Thoracic aorta (tissue), 2 donors: ENCODE measurements at regions not wholly inside any gene's neighbourhood (a gene's known extent, or its start where the extent isn't known, plus 50 kb on each side); places are given as distances from the start of the nearest gene placed in this dataset.

ENCODE experiments used
- ATAC-seq: fragments of 150-250 bp; one replicate; pipeline ENCODE4 v1.8.0; 2017; ENCODE audit warnings: low read depth; ENCODE audit not compliant: insufficient number of reproducible peaks, low FRiP score
- DNase-seq: peaks from one replicate; pipeline ENCODE4 v3.0.0-alpha.2; 2020; ENCODE audit warnings: low spot score
- H3K27ac ChIP-seq, 2 donors: fragments of 200-600 bp; sonication (generic); 1 replicate in 1 of 2; 2 replicates in 1 of 2; pipeline ENCODE4 v1.5.1; 2016; ENCODE audit warnings: mild to moderate bottlenecking in 2 of 2, moderate library complexity in 2 of 2
- H3K27me3 ChIP-seq: fragments of 200-600 bp; sonication (generic); replicated peaks from 2 replicates; pipeline ENCODE4 v1.6.0; 2016; ENCODE audit warnings: mild to moderate bottlenecking; ENCODE audit not compliant: insufficient read depth
- H3K36me3 ChIP-seq: fragments of 200-600 bp; sonication (generic); one replicate; pipeline ENCODE4 v1.5.1; 2016
- H3K4me1 ChIP-seq, 2 donors: fragments of 200-600 bp; sonication (generic); 1 replicate in 1 of 2; 2 replicates in 1 of 2; pipeline versions ENCODE4 v1.5.1 to v1.6.0; 2016; ENCODE audit warnings: low read depth in 2 of 2, mild to moderate bottlenecking in 1 of 2; ENCODE audit not compliant: control insufficient read depth in 1 of 2
- H3K4me3 ChIP-seq: fragments of 200-600 bp; sonication (generic); 2 replicates; pipeline ENCODE4 v1.5.1; 2016; ENCODE audit warnings: mild to moderate bottlenecking
- H3K9me3 ChIP-seq: fragments of 200-600 bp; sonication (generic); 2 replicates; pipeline ENCODE4 v1.5.1; 2016
- CTCF ChIP-seq: fragments of 200-600 bp; sonication (generic); IDR thresholded peaks from one replicate; pipeline ENCODE4 v1.5.1; 2019; ENCODE audit warnings: antibody characterized with exemption

GRCh38 chr21:16079830-16080229, 350.0 kb downstream of the USP25 start:
- H3K4me1 ChIP-seq, result no peaks in the 10 kb centered on the region
- H3K36me3 ChIP-seq, result no peaks in the 10 kb centered on the region
- no peak for TF ChIP-seq CTCF
- DNase-seq, result no peak
- no peaks in the 10 kb centered on the region for H3K9me3 ChIP-seq
- no peak overlapping the region for H3K27ac ChIP-seq
- no peaks in the 10 kb centered on the region for H3K27me3 ChIP-seq
- ATAC-seq, result no peak
- H3K4me3 ChIP-seq, result no peak overlapping the region

- no peak for TF ChIP-seq CTCF
- no peaks in the 10 kb centered on the region for H3K27me3 ChIP-seq
- H3K36me3 ChIP-seq, result no peaks in the 10 kb centered on the region
- no peak overlapping the region for H3K27ac ChIP-seq
- H3K4me1 ChIP-seq, result no peaks in the 10 kb centered on the region
- DNase-seq (no peak), ATAC-seq (no peak)
- H3K4me3 ChIP-seq, result no peak overlapping the region
- no peaks in the 10 kb centered on the region for H3K9me3 ChIP-seq
These were observed 351.5 kb downstream of the USP25 start for GRCh38 chr21:16081304-16081703.

- Histone ChIP-seq H3K27me3 (no peaks in the 10 kb centered on the region), H3K9me3 (no peaks in the 10 kb centered on the region), H3K27ac (no peak overlapping the region), H3K36me3 (no peaks in the 10 kb centered on the region), H3K4me1 (no peaks in the 10 kb centered on the region), H3K4me3 (no peak overlapping the region)
- DNase-seq, result no peak
- peak; percentile 40 for TF ChIP-seq CTCF
- ATAC-seq, result no peak
These were observed 352.4 kb downstream of the USP25 start for GRCh38 chr21:16082038-16082816.

- Histone ChIP-seq H3K4me1 (no peaks in the 10 kb centered on the region), H3K9me3 (no peaks in the 10 kb centered on the region), H3K36me3 (no peaks in the 10 kb centered on the region), H3K27ac (no peak overlapping the region), H3K27me3 (no peaks in the 10 kb centered on the region), H3K4me3 (peak overlapping the region; percentile 24)
- DNase-seq (peak; percentile 16), ATAC-seq (no peak)
- no peak for TF ChIP-seq CTCF
These were observed 355.1 kb downstream of the USP25 start for GRCh38 chr21:16084776-16085364.

- no peak for TF ChIP-seq CTCF
- DNase-seq (no peak), ATAC-seq (no peak)
- no peaks in the 10 kb centered on the region for H3K4me1 ChIP-seq
- peak overlapping the region; percentile 24 for H3K4me3 ChIP-seq
- H3K36me3 ChIP-seq, result no peaks in the 10 kb centered on the region
- no peaks in the 10 kb centered on the region for H3K27me3 ChIP-seq
- no peak overlapping the region for H3K27ac ChIP-seq
- H3K9me3 ChIP-seq, result no peaks in the 10 kb centered on the region
These were observed 355.6 kb downstream of the USP25 start for GRCh38 chr21:16085421-16085820.
